ENCODE measurements at regions not wholly inside any gene's neighbourhood (a gene's known extent, or its start where the extent isn't known, plus 50 kb on each side); places are given as distances from the start of the nearest gene placed in this dataset.
A peak's percentile ranks its signal among the peaks of the same experiment; 100 is the strongest.

DNA sequence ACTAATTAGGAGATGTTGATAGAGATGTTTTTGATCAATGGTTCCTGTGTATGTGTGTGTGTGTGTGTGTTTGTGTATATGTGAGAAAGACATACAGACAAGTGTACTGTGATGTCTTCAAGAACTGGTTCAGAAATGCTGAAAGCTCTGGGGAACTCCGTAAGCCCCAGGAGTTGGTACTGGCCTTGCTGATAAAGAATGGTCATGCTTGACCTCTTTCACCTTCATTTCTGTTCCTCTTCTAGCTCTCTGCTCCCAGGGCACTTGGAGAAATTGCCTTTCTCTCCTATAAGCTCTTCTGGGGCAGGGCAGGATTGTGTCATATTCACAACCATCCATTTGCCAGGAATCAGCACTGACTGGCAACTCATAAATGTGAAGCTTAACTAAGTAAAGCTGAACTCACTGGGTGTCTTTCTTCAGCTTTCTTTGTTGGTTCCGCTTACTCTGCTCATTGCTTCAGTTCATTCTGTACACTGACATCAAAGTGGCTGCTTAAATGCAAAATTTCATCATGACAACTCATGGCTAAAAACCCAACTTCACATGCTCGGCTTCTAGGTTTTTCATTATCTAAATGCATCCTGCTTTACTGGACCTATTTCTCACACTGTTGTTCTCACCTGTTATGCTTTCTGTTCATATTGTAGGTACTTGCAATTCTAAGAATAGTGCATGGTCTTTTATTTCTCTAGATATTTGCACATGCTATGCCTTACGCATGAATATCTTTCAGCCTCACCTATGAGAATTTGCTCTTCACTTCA is 162.1 kb upstream of the LYSMD4 start:
- H3K4me1 ChIP-seq (ENCODE audit: control insufficient read depth in 1 of 2, insufficient read depth in 2 of 2, low read length in 2 of 2), result no peaks in the 10 kb centered on the region
- no peak for DNase-seq

DNA sequence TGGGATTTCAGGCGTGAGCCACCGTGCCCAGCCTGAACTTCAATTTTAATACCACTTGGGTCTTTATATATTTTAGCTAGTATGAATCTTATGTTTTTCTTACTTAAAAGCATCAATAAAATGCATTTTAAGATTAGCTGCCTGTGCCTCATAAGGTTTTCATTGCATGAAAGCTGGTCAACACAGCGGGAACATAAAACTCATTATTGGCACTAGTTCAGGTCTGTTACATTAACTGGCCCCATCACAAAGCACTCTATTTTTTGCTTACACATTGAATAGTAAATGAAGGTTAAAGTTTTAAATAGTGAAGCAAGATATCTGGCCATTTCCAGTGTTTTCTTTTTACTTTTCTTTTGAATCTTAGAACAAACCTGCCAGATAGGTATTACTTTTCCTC is 145.6 kb upstream of the LYSMD4 start:
- H3K9me3 ChIP-seq (replicated peaks in 1 of 2; ENCODE audit: control insufficient read depth in 1 of 2, insufficient read depth in 1 of 2, low read length in 2 of 2), result no peaks in the 10 kb centered on the region
- Mint-ChIP-seq H3K9me3 (peaks cover 0 to 6% (median 0%) of the 10 kb centered on the region in 7 donors), H3K27me3 (ENCODE audit: low read depth in 3 of 3) (peaks cover 0 to 1% (median 0%) of the 10 kb centered on the region in 3 donors), H3K36me3 (no peaks in the 10 kb centered on the region), H3K27ac (no peak overlapping the region), H3K4me1 (no peaks in the 10 kb centered on the region), H3K4me3 (no peak overlapping the region)
- H2AFZ ChIP-seq (ENCODE audit: insufficient read depth, low read depth, low read length, poor library complexity, severe bottlenecking), result no peak overlapping the region
- H3K27ac ChIP-seq (ENCODE audit: low read depth in 1 of 2, low read length in 2 of 2), result no peak overlapping the region
- no peaks in the 10 kb centered on the region for H3K4me1 ChIP-seq (ENCODE audit: control insufficient read depth in 1 of 2, insufficient read depth in 2 of 2, low read length in 2 of 2)
- H3K79me2 ChIP-seq (ENCODE audit: insufficient read depth, low read length), result no peaks in the 10 kb centered on the region
- H4K20me1 ChIP-seq (ENCODE audit: insufficient read depth, low read length), result no peaks in the 10 kb centered on the region
- no peaks in the 10 kb centered on the region for H3K27me3 ChIP-seq (ENCODE audit: control insufficient read depth in 2 of 2, insufficient read depth in 2 of 2, low read length in 2 of 2)
- no peak overlapping the region for H3K4me3 ChIP-seq (replicated peaks in 1 of 3; ENCODE audit: low read depth in 2 of 3, low read length in 3 of 3)
- H3K9ac ChIP-seq (ENCODE audit: insufficient read depth, low read length, poor library complexity, severe bottlenecking), result no peak overlapping the region
- WGBS (ENCODE audit: insufficient coverage), result no CpG with 5 or more reads among the region's 3 CpGs
- no peak for DNase-seq
- TF ChIP-seq, protein P1, sequence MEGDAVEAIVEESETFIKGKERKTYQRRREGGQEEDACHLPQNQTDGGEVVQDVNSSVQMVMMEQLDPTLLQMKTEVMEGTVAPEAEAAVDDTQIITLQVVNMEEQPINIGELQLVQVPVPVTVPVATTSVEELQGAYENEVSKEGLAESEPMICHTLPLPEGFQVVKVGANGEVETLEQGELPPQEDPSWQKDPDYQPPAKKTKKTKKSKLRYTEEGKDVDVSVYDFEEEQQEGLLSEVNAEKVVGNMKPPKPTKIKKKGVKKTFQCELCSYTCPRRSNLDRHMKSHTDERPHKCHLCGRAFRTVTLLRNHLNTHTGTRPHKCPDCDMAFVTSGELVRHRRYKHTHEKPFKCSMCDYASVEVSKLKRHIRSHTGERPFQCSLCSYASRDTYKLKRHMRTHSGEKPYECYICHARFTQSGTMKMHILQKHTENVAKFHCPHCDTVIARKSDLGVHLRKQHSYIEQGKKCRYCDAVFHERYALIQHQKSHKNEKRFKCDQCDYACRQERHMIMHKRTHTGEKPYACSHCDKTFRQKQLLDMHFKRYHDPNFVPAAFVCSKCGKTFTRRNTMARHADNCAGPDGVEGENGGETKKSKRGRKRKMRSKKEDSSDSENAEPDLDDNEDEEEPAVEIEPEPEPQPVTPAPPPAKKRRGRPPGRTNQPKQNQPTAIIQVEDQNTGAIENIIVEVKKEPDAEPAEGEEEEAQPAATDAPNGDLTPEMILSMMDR (IDR thresholded peaks at IDR 0.05), result no peak
- no peak overlapping the region for H3K4me2 ChIP-seq (replicated peaks; ENCODE audit: extremely low read depth, low read length, poor library complexity, severe bottlenecking)
- intact Hi-C loops (cut with micrococcal nuclease), result no loop called here
- no peaks in the 10 kb centered on the region for H3K36me3 ChIP-seq (replicated peaks in 1 of 2; ENCODE audit: control insufficient read depth in 1 of 2, insufficient read depth in 2 of 2, low read length in 2 of 2)

More for the DNA sequence above, 162.1 kb upstream of the LYSMD4 start:
- Histone ChIP-seq H4K20me1 (ENCODE audit: insufficient read depth, low read length) (no peaks in the 10 kb centered on the region), H3K79me2 (ENCODE audit: insufficient read depth, low read length) (no peaks in the 10 kb centered on the region), H3K36me3 (replicated peaks in 1 of 2; ENCODE audit: control insufficient read depth in 1 of 2, insufficient read depth in 2 of 2, low read length in 2 of 2) (no peaks in the 10 kb centered on the region), H3K4me2 (replicated peaks; ENCODE audit: extremely low read depth, low read length, poor library complexity, severe bottlenecking) (no peak overlapping the region), H3K4me3 (replicated peaks in 1 of 3; ENCODE audit: low read depth in 2 of 3, low read length in 3 of 3) (no peak overlapping the region), H3K27ac (ENCODE audit: low read depth in 1 of 2, low read length in 2 of 2) (no peak overlapping the region), H3K9ac (ENCODE audit: insufficient read depth, low read length, poor library complexity, severe bottlenecking) (no peak overlapping the region), H3K9me3 (replicated peaks in 1 of 2; ENCODE audit: control insufficient read depth in 1 of 2, insufficient read depth in 1 of 2, low read length in 2 of 2) (peaks cover 0 to 7% of the 10 kb centered on the region in 2 donors), H3K27me3 (ENCODE audit: control insufficient read depth in 2 of 2, insufficient read depth in 2 of 2, low read length in 2 of 2) (no peaks in the 10 kb centered on the region), H2AFZ (ENCODE audit: insufficient read depth, low read depth, low read length, poor library complexity, severe bottlenecking) (no peak overlapping the region)
- H3K36me3 Mint-ChIP-seq, result no peaks in the 10 kb centered on the region
- peaks cover 0 to 11% (median 6%) of the 10 kb centered on the region in 7 donors for H3K9me3 Mint-ChIP-seq
- H3K27me3 Mint-ChIP-seq (ENCODE audit: low read depth in 3 of 3), result peaks cover 0 to 2% (median 0%) of the 10 kb centered on the region in 3 donors
- peak overlapping the region in 1 of 7 donors; percentile 54 for H3K27ac Mint-ChIP-seq
- WGBS (ENCODE audit: insufficient coverage), result 91% methylated on average over 4 of the region's 4 CpGs
- intact Hi-C loops (cut with micrococcal nuclease), result no loop called here
- H3K4me1 Mint-ChIP-seq, result no peaks in the 10 kb centered on the region
- H3K4me3 Mint-ChIP-seq, result no peak overlapping the region
- TF ChIP-seq, protein P1 (IDR thresholded peaks at IDR 0.05), result no peak

Data from CD14-positive monocyte (primary cell).